GM04504 (cell line): ENCODE measurements at regions not wholly inside any gene's neighbourhood (a gene's known extent, or its start where the extent isn't known, plus 50 kb on each side); places are given as distances from the start of the nearest gene placed in this dataset.

ENCODE experiments used
- DNase-seq: peaks from one replicate; pipeline ENCODE4 v3.0.0-alpha.2; 2012; ENCODE audit warnings: low read depth

DNA sequence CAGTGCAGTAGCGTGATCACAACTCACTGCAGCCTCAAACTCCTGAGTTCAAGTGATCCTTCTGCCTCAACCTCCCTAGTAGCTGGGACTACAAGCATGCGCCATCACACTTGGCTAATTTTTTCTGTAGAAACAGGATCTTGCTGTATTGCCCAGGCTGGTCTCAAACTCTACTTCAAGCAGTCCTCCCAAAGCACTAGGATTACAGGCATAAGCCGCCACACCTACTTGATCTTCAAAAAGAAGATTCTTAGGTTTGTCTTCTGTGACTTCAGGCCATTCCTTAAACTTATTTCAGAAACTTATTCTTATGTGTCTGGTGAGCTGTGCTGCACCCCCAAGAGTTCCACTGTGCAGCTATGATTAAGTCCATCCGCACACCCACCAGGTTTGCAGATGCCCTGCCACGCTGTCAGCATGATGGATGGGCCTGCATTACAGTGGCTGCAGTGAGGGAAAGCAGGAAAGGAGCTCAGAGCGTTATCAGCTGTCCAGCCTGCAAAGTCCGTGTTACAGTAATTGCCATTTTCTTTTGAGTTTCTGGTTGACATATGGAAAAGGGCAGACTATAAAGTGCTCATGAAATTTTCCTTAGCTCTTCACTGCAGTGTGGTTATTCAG is 146.6 kb downstream of the AASDH start:
- no peak for DNase-seq

DNA sequence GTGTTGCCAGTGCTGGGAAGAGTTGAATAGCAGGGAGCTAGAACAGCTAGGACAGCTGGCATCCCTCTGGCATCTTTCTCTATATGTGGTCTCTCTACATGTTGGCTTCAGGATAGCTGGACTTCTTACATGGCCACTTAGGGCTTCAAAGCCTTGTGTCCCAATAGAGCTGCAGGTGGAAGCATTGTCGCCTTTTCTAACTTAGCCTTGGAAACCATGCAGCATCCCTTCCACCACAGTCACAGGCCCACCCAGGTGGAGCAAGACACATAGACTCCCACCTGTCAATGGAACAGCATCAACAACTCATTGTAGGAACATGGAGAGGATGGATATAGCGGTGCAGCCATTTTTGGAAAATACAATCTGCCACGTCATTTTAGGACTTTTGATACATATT is 149.0 kb downstream of the AASDH start:
- DNase-seq, result no peak

DNA sequence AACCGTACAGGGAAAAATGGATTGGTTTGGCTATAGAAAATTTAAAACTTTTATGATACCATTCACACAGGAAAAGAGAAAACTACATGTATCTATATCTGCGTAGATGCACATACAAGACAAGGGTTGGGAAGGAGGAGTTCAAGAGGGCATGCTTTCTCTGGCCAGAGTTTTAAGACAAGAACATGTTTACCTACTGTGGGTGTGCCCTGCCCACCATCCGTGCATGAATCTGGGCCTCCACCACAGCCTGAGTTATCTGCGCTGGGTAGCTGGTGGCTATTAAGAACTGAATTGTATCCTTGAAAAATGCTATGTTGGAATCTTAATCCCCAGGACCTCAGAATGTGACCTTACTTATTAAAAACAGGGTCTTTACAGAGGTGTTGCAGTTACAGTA is 151.6 kb downstream of the AASDH start:
- DNase-seq, result no peak

DNA sequence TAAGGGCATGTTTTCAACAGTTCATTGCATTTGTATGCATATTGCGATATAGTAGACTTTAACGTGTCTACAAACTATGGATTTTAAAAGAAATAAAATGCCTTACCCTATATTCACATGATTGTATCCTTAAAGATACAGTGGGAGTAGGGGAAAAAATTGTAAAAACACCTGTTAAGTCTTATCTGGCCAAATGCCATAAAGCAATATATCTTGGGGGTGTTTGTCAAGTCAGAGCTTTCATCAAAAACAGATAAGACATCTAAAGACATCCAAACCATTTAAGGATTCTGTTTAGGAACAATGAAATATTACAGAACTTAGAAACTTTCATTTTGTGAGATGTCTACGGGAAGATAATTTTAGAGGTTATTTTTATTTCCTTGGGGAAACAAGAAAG is 152.3 kb downstream of the AASDH start:
- no peak for DNase-seq

DNA sequence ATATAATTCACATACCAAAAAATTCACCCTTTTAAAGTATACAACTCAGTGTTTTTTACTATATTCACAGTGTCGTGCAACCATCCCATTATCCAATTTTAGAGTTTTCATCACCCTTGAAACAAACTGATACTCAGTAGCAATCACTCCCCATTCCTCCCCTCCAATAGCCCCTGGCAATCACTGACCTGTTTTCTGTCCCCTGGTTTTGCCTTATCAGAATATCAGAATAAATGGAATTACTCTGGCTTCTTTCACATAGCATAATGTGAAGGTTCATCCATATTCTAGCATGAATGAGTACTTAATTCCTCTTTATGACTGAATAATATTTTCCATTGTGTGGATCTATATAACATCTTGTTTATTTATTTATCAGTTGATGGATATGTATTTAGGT is 153.2 kb downstream of the AASDH start:
- DNase-seq, result no peak

DNA sequence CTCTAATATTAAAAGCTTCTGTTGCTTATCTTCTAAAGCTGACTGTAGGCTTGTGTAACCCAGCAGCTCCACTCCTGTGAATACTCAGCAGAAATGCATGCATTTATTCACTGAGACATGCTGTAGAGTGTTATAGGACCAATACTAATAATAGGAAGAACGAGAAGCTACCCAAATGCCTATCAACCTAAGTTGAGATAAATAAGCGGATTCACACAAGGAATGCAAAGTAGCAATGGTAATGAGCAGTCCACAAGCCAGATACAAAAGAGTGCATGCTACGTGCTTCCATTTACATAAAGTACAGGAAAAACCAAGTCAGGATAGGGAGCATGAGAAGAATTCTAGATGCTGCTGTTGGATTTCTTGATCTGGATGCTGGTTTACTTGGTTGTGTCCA is 155.9 kb downstream of the AASDH start:
- DNase-seq, result no peak

DNA sequence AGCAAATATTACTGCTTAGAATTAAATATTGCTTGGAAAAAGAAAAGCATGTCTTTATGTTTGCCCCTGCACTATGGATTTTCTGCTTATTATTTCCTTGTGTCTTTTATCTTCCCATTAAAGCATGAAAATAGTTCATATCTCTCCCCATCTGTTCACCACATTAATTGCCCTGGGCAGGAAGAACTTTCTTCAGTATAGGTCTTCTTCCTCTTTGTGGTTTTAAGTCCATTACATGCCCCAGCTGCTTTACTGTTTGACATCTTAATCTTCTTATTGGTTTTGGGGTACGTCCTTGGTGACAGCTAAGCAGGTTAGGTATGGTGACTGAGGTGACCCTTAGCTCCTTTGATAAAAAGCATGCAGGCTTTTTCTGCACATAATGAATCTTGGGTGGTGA is 157.3 kb downstream of the AASDH start:
- DNase-seq, result no peak

DNA sequence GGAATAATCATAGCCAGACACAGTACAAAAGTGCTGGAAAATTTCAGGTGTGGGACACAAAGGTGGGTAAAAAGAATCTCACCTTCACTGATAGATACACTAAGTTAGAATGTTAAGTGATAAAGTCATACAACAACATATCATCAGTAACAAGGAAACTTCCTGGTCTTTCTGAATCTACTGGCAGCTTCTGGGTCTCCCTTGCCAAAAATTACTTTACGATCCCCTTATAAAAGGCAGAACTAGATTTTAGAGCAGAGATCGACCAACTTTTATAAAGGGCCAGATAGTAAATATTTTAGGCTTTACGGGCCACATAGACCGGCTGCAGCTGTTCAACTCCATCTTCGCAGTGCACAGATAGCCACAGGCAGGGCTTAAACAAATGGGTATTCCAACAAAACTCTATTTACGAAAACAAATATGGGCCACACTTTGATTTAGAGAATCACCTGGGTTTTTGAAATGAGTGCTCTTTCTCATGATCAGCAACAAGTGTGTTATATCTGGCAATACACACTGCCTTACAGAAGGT is 159.9 kb downstream of the AASDH start:
- DNase-seq, result no peak

DNA sequence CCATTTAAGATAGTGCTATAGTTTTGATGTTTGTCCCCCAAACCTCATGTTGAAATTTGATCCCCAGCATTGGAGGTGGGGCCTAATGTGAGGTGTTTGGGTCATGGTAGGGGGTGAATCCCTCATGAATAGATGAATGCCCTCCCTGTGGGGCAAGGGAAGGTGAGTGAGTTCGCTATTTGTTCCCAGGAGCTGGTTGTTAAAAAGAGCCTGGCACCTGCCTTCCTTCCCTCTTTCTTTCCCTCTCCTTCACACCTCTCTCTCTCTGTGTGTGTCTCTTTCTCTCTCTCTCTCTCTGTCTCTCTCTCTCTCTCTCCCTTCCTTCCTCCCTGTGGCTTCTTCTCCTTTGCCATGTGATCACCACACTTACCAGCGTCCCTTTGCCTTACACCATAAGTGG is 160.7 kb downstream of the AASDH start:
- no peak for DNase-seq

DNA sequence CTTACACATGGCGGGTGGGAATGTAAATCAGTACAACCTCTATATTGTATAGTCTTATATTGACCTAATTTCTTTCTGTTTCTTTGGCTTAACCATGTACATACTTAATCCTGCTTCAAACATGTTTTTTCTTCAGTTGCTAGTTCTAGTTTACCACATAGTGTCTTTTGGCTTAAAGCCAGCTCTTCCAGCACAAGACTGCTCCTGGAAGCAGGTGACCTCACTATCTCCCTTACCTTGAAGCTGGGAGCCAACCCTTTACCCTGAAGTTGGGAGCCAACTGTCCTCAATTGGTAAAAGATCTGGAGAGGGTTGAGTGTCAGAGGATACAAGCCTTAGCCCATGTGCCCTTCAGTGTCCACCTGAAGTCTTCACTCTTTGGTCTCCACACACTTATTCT is 162.7 kb downstream of the AASDH start:
- no peak for DNase-seq

DNA sequence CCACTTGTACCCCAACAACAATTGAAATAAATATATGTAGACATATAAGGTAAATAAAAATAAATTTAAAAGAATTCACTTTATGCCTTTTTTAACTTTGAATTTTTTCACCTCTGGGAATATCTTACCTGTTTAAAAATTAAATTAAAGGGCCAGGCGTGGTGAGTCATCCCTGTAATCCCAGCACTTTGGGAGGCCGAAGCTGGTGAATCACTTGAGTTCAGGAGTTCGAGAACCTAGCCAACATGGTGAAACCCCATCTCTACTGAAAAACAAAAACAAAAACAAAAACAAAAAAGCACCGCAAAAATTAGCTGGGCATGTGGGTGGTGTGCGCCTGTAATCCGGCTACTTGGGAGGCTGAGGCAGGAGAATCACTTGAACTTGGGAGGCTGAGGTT is 164.8 kb downstream of the AASDH start:
- no peak for DNase-seq

DNA sequence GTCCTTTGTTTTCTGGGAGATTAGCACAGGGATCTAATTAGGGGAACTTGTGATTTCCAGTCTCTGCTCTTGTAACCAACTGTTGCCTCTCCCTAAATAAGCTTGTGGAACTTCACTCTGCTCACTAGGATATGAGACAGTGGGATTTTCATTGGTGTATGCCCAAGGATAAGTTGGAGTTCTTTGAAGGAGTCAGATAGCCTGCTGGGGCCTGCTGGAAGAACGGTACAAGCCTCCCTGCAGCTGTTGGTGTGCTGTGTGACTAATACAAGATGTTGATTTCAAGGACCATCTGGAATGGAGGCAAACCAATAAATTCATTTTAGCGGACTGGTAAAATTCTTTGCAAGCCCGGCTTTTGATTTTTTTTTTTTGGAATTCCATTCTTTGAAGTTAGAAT is 167.0 kb downstream of the AASDH start:
- no peak for DNase-seq

DNA sequence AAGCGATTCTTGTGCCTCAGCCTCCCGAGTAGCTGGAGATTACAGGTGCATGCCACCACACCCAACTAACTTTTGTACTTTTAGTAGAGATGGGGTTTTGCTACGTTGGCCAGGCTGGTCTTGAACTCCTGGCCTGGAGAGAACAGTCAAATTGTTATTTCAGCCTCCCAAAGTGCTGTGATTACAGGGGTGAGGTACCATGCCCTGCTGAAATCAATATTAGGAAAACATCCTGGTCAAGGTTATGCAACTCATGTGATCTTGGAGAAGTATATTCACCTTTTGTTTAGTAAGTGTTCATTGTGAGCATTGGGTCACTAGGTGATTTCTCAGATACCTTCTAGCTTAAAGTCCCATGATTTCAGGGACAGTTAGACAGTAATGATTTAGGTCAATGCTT is 167.8 kb downstream of the AASDH start:
- DNase-seq, result no peak

DNA sequence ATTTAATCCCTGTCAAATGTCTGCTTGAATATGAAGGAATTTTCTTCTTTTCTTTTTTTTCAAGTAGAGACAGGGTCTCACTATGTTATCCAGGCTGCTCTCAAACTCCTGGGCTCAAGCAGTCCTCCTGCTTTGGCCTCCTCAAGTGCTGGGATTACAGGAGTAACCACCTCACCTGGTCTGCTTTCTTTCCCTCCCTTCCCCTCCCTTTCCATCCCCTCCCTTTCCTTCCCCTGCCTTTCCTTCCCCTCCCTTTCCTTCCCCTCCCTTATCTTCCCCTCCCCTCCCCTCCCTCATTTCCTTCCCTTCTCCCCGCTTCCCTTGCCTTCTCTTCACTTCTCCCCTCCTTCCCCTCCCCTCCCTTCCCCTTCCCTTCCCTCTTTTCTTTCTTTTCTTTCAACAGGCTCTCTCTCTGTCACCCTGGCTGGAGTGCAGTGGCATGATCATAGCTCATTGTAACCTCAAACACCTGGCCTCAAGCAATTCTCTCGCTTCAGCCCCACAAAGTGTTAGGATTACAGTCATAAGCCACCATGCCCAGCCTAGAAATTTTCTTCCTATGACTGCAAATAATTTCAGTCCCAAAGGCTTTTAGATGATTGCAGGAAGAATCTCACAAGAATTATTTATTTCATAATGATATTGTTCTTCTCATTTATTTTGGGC is 168.9 kb downstream of the AASDH start:
- DNase-seq, result no peak

DNA sequence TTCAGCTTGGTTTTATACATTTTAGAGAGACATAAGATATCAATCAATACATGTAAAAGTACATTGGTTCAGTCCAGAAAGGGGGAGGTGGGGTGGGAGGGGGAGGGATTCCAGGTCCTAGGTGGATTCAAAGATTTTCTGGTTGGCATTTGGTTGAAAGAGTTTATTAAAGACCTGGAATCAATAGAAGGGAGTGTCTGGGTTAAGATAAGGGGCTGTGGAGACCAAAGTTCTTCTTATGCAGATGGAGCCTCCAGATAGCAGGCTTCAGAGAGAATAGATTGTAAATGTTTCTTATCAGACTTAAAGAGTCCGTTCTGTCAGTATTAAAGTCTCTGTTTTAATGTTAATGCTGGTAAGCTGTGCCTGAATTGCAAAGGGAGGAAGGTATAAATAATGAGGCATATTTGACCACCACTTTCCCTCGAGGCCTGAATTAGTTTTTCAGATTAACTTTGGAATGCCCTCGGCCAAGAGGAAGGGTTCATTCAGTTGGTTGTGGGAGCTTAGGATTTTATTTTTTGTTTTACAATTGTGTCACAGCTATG is 169.9 kb downstream of the AASDH start:
- DNase-seq, result no peak

DNA sequence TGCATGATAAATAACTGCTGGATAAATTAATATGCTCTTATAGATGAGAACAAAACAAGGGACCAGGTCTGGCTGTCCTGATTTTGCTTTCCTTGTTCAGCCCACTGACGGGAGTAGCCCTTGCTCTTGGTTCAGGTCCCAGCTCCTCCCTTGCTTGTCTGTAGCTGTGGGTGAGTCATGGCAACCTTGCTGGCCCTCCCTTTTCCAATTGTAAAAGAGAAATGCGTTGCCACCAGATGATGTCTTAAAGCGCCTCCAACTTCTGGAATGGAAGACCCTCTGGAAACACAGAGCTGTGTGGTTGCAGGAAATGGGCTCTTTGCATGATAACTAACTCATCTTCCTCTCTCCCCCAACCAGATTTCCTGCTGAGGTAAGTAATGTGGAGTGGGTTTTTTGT is 171.4 kb downstream of the AASDH start:
- DNase-seq, result peak; percentile 3

DNA sequence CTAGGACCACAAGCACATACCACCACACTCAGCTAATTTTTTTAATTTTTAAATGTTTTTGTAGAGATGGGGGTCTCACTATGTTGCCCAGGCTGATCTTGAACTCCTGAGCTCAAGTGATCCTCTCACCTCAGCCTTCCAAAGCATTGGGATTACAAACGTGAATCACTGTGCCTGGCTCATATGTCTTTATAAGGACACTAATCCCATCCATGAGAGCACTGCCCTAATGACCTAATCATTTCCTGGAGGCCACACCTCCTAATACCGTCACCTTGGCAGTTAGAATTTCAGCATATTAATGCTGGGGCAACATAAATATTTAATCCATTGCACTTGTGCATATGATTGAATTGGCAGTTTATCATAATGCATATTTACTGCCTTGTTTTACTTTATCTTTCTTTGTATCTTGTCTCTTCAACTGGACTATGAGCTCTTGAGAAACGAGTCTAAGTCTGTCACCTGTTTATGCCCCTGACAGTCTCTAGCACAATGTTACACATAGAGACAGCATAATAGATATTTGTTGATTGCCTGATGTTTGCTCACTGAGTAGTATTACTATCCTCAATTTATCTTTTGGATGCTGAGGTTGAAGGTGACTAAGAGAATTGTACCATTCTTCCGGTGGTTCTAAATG is 172.0 kb downstream of the AASDH start:
- no peak for DNase-seq

DNA sequence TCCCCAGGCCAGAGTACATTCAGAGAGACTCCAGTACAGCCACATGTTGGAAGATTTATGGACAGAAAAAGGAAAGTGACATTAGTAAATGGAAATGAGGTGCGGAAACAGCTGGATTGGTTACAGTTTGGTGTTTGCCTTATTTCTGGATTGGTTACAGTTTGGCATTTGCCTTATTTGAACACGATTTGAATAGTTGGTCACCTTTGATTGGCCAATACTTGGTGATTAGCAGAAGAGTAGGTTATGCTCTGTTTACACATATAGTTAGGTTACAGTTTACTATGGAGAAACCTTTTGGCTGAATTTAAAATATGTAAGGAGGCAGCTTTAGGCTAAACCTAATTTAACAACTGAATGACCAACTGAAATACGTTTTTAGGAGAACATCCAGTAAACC is 173.7 kb downstream of the AASDH start:
- DNase-seq, result no peak

DNA sequence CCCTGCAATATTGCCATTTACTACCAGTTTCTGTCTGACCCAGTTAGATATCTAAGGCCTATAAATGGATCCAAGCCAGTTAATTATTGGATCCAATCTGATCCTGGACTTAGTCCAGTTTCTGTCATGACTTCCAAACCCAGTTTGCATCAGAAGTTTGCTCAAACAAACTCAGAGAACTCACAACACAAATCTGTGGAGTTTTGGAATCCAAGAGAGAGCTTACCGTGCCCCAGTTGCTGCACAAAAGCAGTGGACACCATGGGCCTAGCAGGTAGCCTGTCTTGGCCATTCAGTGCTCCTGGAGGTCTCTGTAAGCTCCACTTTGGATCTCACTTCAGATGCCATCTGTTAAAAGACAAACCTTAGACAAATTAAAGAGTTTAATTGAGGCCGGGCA is 174.5 kb downstream of the AASDH start:
- no peak for DNase-seq

DNA sequence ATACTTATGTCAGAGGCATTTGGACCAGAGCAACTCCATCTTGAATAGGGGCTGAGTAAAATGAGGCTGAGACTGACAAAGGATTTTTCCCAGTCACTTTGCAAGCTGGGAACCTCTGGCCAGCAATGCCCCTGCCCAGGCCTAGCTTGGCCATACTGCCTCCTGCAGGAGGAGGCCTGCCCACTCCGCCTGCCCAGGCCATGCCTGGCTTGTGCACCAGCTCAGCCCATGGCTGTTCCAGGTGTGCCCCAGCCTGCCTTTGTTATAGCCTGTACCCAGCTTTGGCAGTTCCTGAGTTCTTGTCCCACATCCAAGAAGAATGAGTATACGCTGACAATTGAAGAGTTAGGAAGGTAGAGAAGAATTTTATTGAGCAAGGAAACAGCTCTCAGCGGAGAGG is 176.1 kb downstream of the AASDH start:
- DNase-seq, result no peak

DNA sequence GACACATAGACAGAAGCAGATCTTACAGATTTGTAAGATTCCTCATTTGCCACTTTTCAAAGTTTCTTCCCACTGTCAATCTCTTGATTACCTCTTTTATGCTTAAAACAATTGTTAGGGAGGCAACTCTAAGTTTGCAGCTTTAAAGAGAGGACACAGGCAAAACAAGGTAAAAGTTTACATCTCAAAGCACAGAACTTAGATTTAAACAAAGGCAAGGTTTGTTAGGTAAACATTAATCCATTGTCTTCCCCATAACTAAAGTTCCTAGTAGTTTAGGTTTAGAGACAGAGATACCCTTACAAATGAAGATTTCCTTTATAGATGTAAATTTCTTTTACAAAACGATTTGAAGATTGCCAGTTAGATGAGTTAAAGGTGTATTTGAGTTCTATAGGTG is 176.9 kb downstream of the AASDH start:
- DNase-seq, result no peak

DNA sequence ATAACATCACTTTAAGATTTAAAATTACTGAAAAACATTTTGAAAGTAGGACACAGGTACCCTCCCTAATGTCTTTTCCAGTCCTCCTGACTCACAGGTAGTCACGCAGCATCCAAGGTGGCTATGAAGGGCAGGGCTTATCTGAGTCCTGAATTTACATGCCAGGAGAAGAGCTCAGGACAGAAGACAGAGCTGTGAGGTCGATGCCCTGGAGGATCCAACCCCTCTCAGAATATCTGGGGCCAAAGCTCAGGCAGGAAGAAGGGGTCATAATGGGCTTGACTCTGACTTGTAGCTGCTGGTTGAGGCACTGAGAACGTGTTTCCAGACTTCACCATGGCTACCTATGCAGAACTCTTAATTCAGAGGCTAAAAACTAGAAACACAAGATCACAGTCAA is 177.5 kb downstream of the AASDH start:
- no peak for DNase-seq

DNA sequence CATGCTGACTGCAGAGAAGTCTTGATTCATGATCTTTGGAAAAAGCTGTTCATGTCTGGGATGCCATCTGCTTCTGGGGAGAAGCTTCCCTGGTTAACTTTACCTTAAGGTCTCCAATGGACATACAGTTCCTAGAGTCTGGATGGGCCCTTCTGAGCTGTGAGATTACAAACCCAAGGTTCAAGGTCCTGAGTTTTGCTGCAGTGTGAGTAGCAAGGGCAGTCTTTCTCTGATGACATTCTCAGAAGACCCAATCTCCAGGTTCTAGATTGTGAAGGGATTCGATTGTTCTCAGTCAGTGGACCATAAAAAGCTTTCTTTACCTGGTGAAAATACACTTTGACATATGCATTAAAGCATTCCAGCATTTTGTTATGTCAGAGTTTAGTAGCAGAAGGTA is 179.2 kb downstream of the AASDH start:
- no peak for DNase-seq
